Liver (tissue), 8 donors: ENCODE measurements at regions not wholly inside any gene's neighbourhood (a gene's known extent, or its start where the extent isn't known, plus 50 kb on each side); places are given as distances from the start of the nearest gene placed in this dataset.

ENCODE experiments used
- DNase-seq: peaks from one replicate; pipeline ENCODE4 v3.0.0-alpha.2; 2017; ENCODE audit warnings: low spot score
- H3K27ac ChIP-seq, 2 donors: one replicate each; pipeline ENCODE4 v1.7.0; 2013; ENCODE audit warnings: inconsistent platforms in 2 of 2, low read length in 2 of 2, control low read depth in 1 of 2, low read depth in 1 of 2, mild to moderate bottlenecking in 1 of 2
- H3K27me3 ChIP-seq, 4 donors: one replicate each; pipeline versions ENCODE4 v1.6.1 to v1.7.0; 2013; ENCODE audit warnings: low read length in 3 of 4, inconsistent platforms in 1 of 4, mild to moderate bottlenecking in 1 of 4, moderate library complexity in 1 of 4; ENCODE audit not compliant: control insufficient read depth in 4 of 4, insufficient read depth in 4 of 4
- H3K36me3 ChIP-seq, 4 donors: one replicate each; pipeline versions ENCODE4 v1.6.1 to v1.7.0; 2013; ENCODE audit warnings: low read length in 3 of 4, mild to moderate bottlenecking in 3 of 4, low read depth in 1 of 4, moderate library complexity in 1 of 4; ENCODE audit not compliant: control insufficient read depth in 4 of 4, insufficient read depth in 3 of 4
- H3K4me1 ChIP-seq, 4 donors: one replicate each; pipeline versions ENCODE4 v1.6.1 to v1.7.0; 2013; ENCODE audit warnings: low read length in 3 of 4, mild to moderate bottlenecking in 3 of 4, moderate library complexity in 1 of 4; ENCODE audit not compliant: control insufficient read depth in 4 of 4, insufficient read depth in 4 of 4
- H3K4me3 ChIP-seq, 3 donors: one replicate each; pipeline versions ENCODE4 v1.6.1 to v1.7.0; 2013; ENCODE audit warnings: low read length in 3 of 3, control low read depth in 1 of 3, low read depth in 1 of 3, mild to moderate bottlenecking in 1 of 3
- H3K9ac ChIP-seq, 2 donors: one replicate each; pipeline ENCODE4 v1.7.0; 2013; ENCODE audit warnings: low read length in 2 of 2, mild to moderate bottlenecking in 2 of 2, moderate library complexity in 2 of 2, control low read depth in 1 of 2, low read depth in 1 of 2
- H3K9me3 ChIP-seq, 4 donors: one replicate each; pipeline versions ENCODE4 v1.6.1 to v1.7.0; 2013; ENCODE audit warnings: low read length in 3 of 4; ENCODE audit not compliant: control insufficient read depth in 4 of 4
- EGR1 ChIP-seq, 2 donors: IDR thresholded peaks; 2 replicates each; pipeline ENCODE4 v1.6.1; 2016 to 2018; ENCODE audit warnings: antibody characterized with exemption in 2 of 2, low read depth in 2 of 2
- FOXA1 ChIP-seq: IDR thresholded peaks from 2 replicates; pipeline ENCODE4 v1.6.1; 2016; ENCODE audit warnings: antibody characterized with exemption
- FOXA2 ChIP-seq: IDR thresholded peaks from 2 replicates; pipeline ENCODE4 v1.6.1; 2016; ENCODE audit warnings: antibody characterized with exemption
- GABPA ChIP-seq, 2 donors: IDR thresholded peaks in 1 of 2; conservative IDR thresholded peaks in 1 of 2; 2 replicates each; pipeline ENCODE4 v1.6.1; 2016; ENCODE audit warnings: antibody characterized with exemption in 2 of 2, mild to moderate bottlenecking in 1 of 2, moderate library complexity in 1 of 2
- HNF4A ChIP-seq, 2 donors: conservative IDR thresholded peaks; 2 replicates each; pipeline ENCODE4 v1.6.1; 2016; ENCODE audit warnings: antibody characterized with exemption in 2 of 2, mild to moderate bottlenecking in 2 of 2
- HNF4G ChIP-seq: IDR thresholded peaks from 2 replicates; pipeline ENCODE4 v1.6.1; 2016; ENCODE audit warnings: antibody characterized with exemption
- JUND ChIP-seq, 2 donors: IDR thresholded peaks; 2 replicates each; pipeline ENCODE4 v1.6.1; 2016; ENCODE audit warnings: antibody characterized with exemption in 2 of 2
- NR2F2 ChIP-seq: IDR thresholded peaks from 2 replicates; pipeline ENCODE4 v1.6.1; 2016; ENCODE audit warnings: antibody characterized with exemption
- RAD21 ChIP-seq, 2 donors: IDR thresholded peaks; 2 replicates each; pipeline ENCODE4 v1.6.1; 2016; ENCODE audit warnings: antibody characterized with exemption in 2 of 2, mild to moderate bottlenecking in 2 of 2
- RXRA ChIP-seq, 2 donors: IDR thresholded peaks; 2 replicates each; pipeline ENCODE4 v1.6.1; 2017 to 2018; ENCODE audit warnings: antibody characterized with exemption in 2 of 2, mild to moderate bottlenecking in 1 of 2
- SP1 ChIP-seq: IDR thresholded peaks from 2 replicates; pipeline ENCODE4 v1.6.1; 2018; ENCODE audit warnings: antibody characterized with exemption, mild to moderate bottlenecking
- TAF1 ChIP-seq: conservative IDR thresholded peaks from 2 replicates; pipeline ENCODE4 v1.6.1; 2016; ENCODE audit warnings: antibody characterized with exemption, mild to moderate bottlenecking
- YY1 ChIP-seq: IDR thresholded peaks from 2 replicates; pipeline ENCODE4 v1.6.1; 2016; ENCODE audit warnings: antibody characterized with exemption, mild to moderate bottlenecking
- WGBS: extraction: QIAGEN DNeasy Blood & Tissue Kit; methylation state at CpG from one replicate; pipeline ENCODE4 v1.1.7; 2013; 5-methylcytosine and 5-hydroxymethylcytosine counted together
- TF ChIP-seq, protein P1 (sequence below): IDR thresholded peaks from 2 replicates; pipeline ENCODE4 v1.6.1; 2016; ENCODE audit warnings: antibody characterized with exemption
- TF ChIP-seq, protein P2 (sequence below): IDR thresholded peaks from 2 replicates; pipeline ENCODE4 v1.6.1; 2016; ENCODE audit warnings: antibody characterized with exemption
- TF ChIP-seq, protein P3 (sequence below): IDR thresholded peaks from 2 replicates; pipeline ENCODE4 v1.6.1; 2016; ENCODE audit warnings: antibody characterized with exemption
- TF ChIP-seq, protein P4 (sequence below): fragments of 150-350 bp; IDR thresholded peaks from 2 replicates; pipeline ENCODE4 v1.5.1; 2017; ENCODE audit warnings: improper control_type of control experiment, low read depth, low read length; ENCODE audit not compliant: missing input control
- donor health status: healthy.
- donor health status: healthy.
- donor health status: healthy.
- donor health status: healthy.
- donor health status: healthy.

DNA sequence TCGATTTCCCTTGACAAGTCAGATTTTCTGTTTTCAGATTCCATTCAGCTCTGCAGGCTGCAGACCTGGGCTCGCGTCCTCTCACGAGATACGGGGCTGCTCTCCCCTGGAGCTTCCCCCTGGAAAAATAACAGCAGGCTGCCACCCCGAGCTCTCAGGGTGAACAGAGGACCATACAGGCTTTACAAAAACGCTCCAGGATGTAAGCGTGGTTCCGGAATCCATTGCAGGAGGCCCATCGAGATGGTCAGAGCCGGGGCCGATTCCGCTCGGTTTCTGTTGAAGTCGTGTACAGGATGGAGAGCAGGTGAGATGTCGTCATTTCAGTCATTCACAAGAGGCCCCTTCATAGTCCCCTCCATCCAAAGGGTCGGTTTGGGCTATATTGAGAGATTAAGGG, 297.7 kb upstream of the IRX4 start (continued):
- TF ChIP-seq FOXA2 (no peak), RXRA (IDR thresholded peaks at IDR 0.05) (no peak), TAF1 (no peak), RAD21 (IDR thresholded peaks at IDR 0.05) (no peak), NR2F2 (no peak), HNF4G (no peak), SP1 (no peak), EGR1 (IDR thresholded peaks at IDR 0.05; ENCODE audit: low read depth in 2 of 2) (no peak), YY1 (no peak), GABPA (IDR thresholded peaks at IDR 0.05 in 1 of 2, conservative IDR thresholded peaks at IDR 0.05 in 1 of 2) (no peak), JUND (IDR thresholded peaks at IDR 0.05) (no peak)
- TF ChIP-seq, protein P1, sequence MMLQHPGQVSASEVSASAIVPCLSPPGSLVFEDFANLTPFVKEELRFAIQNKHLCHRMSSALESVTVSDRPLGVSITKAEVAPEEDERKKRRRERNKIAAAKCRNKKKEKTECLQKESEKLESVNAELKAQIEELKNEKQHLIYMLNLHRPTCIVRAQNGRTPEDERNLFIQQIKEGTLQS = no peak

DNA sequence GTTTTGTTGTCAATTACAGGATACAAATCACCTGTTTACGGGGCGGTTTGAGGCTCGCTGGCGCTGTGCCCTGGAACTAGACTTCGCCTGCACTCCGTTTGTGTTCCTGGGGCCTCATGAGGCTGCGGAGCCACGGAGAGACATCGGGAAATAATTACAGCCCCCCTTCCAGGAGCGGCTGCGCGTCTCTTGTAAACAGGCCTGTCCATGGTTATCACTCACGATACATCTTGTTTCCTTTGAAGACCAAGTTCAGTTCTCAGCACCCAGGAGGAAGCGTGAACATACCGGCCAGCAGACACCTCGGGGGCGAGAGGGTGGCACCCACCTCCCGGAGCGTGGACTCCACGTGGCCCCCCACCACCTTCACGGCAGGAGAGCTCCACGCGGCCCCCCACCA, 297.1 kb upstream of the IRX4 start:
- TF ChIP-seq HNF4A (conservative IDR thresholded peaks at IDR 0.05) (no peak), FOXA1 (no peak), HNF4G (no peak)
- H3K9ac ChIP-seq = no peak overlapping the region
- H3K27ac ChIP-seq = no peak overlapping the region
- no peak for DNase-seq
- no peak overlapping the region for H3K4me3 ChIP-seq
- no peaks in the 10 kb centered on the region for H3K4me1 ChIP-seq
- WGBS = 88% methylated on average over 23 of the region's 23 CpGs
- peaks cover 0 to 2% (median 0%) of the 10 kb centered on the region in 4 donors for H3K27me3 ChIP-seq
- H3K9me3 ChIP-seq = no peaks in the 10 kb centered on the region
- no peaks in the 10 kb centered on the region for H3K36me3 ChIP-seq

DNA sequence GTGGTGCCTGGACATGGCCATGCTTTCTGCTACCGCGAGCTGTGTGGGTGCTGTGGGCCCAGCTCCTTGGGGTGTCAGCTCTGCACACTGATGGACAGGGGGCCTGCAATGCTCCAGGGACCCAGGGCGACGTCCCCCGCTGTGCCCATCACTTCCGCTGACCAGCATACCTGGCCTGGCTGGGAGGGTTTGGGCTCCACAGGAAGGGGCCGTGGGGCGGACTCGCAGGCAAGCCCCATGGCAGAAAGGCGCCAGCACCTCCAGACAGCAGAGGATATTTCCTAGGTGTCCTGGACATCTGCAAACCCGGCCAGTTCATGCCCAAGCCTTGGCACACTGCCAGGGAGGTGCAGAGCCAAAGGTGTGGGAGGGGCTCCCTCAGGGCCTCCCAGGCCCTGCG, 295.8 kb upstream of the IRX4 start:
- no peak for TF ChIP-seq NR2F2
- TF ChIP-seq, protein P2, sequence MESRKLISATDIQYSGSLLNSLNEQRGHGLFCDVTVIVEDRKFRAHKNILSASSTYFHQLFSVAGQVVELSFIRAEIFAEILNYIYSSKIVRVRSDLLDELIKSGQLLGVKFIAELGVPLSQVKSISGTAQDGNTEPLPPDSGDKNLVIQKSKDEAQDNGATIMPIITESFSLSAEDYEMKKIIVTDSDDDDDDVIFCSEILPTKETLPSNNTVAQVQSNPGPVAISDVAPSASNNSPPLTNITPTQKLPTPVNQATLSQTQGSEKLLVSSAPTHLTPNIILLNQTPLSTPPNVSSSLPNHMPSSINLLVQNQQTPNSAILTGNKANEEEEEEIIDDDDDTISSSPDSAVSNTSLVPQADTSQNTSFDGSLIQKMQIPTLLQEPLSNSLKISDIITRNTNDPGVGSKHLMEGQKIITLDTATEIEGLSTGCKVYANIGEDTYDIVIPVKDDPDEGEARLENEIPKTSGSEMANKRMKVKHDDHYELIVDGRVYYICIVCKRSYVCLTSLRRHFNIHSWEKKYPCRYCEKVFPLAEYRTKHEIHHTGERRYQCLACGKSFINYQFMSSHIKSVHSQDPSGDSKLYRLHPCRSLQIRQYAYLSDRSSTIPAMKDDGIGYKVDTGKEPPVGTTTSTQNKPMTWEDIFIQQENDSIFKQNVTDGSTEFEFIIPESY = no peak
- TF ChIP-seq, protein P3, sequence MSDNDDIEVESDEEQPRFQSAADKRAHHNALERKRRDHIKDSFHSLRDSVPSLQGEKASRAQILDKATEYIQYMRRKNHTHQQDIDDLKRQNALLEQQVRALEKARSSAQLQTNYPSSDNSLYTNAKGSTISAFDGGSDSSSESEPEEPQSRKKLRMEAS = no peak
- H3K27ac ChIP-seq = no peak overlapping the region
- H3K9me3 ChIP-seq = no peaks in the 10 kb centered on the region
- H3K9ac ChIP-seq = no peak overlapping the region
- no peaks in the 10 kb centered on the region for H3K4me1 ChIP-seq
- no peak overlapping the region for H3K4me3 ChIP-seq
- 86% methylated on average over 12 of the region's 12 CpGs for WGBS
- no peak for DNase-seq
- no peaks in the 10 kb centered on the region for H3K27me3 ChIP-seq
- H3K36me3 ChIP-seq = no peaks in the 10 kb centered on the region

DNA sequence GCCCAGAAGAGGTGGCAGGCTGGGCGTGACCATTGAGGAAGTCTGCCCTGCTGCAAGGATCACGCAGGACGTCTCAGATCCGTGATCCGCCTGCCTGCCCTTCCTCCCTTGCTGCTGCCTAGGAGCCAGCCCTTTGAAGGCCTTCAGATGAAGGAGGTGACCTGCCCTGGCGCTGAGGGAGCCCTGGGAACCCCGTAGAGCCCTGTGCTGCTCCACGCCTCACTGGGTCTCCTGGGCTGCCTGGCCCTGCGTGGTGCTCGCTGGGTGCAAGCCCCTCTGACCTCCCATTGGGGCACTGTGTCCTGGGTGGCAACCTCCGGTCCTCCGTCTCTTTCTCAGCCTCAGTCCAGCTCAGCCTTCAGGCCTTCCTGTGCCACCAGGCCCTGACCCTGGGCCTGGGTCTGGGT, 295.3 kb upstream of the IRX4 start:
- Histone ChIP-seq H3K4me3 (no peak overlapping the region), H3K9me3 (no peaks in the 10 kb centered on the region), H3K9ac (no peak overlapping the region), H3K27ac (no peak overlapping the region), H3K4me1 (no peaks in the 10 kb centered on the region), H3K27me3 (no peaks in the 10 kb centered on the region), H3K36me3 (no peaks in the 10 kb centered on the region)
- TF ChIP-seq, protein P2 = no peak
- TF ChIP-seq, protein P1 = no peak
- TF ChIP-seq TAF1 (no peak), HNF4G (no peak), NR2F2 (no peak), EGR1 (IDR thresholded peaks at IDR 0.05; ENCODE audit: low read depth in 2 of 2) (no peak), RXRA (IDR thresholded peaks at IDR 0.05) (no peak), JUND (IDR thresholded peaks at IDR 0.05) (no peak), RAD21 (IDR thresholded peaks at IDR 0.05) (no peak), FOXA1 (no peak), SP1 (no peak)
- TF ChIP-seq, protein P4, sequence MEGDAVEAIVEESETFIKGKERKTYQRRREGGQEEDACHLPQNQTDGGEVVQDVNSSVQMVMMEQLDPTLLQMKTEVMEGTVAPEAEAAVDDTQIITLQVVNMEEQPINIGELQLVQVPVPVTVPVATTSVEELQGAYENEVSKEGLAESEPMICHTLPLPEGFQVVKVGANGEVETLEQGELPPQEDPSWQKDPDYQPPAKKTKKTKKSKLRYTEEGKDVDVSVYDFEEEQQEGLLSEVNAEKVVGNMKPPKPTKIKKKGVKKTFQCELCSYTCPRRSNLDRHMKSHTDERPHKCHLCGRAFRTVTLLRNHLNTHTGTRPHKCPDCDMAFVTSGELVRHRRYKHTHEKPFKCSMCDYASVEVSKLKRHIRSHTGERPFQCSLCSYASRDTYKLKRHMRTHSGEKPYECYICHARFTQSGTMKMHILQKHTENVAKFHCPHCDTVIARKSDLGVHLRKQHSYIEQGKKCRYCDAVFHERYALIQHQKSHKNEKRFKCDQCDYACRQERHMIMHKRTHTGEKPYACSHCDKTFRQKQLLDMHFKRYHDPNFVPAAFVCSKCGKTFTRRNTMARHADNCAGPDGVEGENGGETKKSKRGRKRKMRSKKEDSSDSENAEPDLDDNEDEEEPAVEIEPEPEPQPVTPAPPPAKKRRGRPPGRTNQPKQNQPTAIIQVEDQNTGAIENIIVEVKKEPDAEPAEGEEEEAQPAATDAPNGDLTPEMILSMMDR = no peak
- no peak for DNase-seq
- WGBS = 80% methylated on average over 12 of the region's 12 CpGs
